ENCODE measurements at regions not wholly inside any gene's neighbourhood (a gene's known extent, or its start where the extent isn't known, plus 50 kb on each side); places are given as distances from the start of the nearest gene placed in this dataset.

- TF ChIP-seq, protein P1, sequence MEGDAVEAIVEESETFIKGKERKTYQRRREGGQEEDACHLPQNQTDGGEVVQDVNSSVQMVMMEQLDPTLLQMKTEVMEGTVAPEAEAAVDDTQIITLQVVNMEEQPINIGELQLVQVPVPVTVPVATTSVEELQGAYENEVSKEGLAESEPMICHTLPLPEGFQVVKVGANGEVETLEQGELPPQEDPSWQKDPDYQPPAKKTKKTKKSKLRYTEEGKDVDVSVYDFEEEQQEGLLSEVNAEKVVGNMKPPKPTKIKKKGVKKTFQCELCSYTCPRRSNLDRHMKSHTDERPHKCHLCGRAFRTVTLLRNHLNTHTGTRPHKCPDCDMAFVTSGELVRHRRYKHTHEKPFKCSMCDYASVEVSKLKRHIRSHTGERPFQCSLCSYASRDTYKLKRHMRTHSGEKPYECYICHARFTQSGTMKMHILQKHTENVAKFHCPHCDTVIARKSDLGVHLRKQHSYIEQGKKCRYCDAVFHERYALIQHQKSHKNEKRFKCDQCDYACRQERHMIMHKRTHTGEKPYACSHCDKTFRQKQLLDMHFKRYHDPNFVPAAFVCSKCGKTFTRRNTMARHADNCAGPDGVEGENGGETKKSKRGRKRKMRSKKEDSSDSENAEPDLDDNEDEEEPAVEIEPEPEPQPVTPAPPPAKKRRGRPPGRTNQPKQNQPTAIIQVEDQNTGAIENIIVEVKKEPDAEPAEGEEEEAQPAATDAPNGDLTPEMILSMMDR (conservative IDR thresholded peaks at IDR 0.05): no peak
- TF ChIP-seq ZFX (IDR thresholded peaks at IDR 0.05): no peak
These were observed 134.1 kb upstream of the GUCY1A1 start for GRCh38 chr4:155532373-155533085.

Measured in C4-2B (cell line).